Esophagus (tissue), 2 donors: ENCODE measurements at regions not wholly inside any gene's neighbourhood (a gene's known extent, or its start where the extent isn't known, plus 50 kb on each side); places are given as distances from the start of the nearest gene placed in this dataset.
"Not testable (repeated sequence)": the region's sequence is repeated elsewhere in the genome, so short reads cannot be mapped to it uniquely, and the experiment has no call there.

Experiments
- H3K27ac ChIP-seq, 2 donors: one replicate each; pipeline ENCODE4 v1.5.1; 2013; ENCODE audit warnings: low read depth in 2 of 2, mild to moderate bottlenecking in 2 of 2, inconsistent platforms in 1 of 2, low read length in 1 of 2, moderate library complexity in 1 of 2
- H3K27me3 ChIP-seq, 2 donors: one replicate each; pipeline ENCODE4 v1.6.1; 2013; ENCODE audit warnings: low read length in 2 of 2, control low read depth in 1 of 2, mild to moderate bottlenecking in 1 of 2; ENCODE audit not compliant: insufficient read depth in 2 of 2, control insufficient read depth in 1 of 2
- H3K36me3 ChIP-seq, 2 donors: one replicate each; pipeline ENCODE4 v1.6.1; 2013; ENCODE audit warnings: low read length in 1 of 2; ENCODE audit not compliant: control insufficient read depth in 2 of 2, insufficient read depth in 2 of 2
- H3K4me1 ChIP-seq, 2 donors: one replicate each; pipeline ENCODE4 v1.6.1; 2013; ENCODE audit warnings: low read length in 1 of 2; ENCODE audit not compliant: control insufficient read depth in 2 of 2, insufficient read depth in 2 of 2
- H3K4me3 ChIP-seq, 2 donors: one replicate each; pipeline ENCODE4 v1.5.1; 2013; ENCODE audit warnings: low read length in 2 of 2, mild to moderate bottlenecking in 2 of 2, low read depth in 1 of 2, moderate library complexity in 1 of 2
- H3K9me3 ChIP-seq, 2 donors: one replicate each; pipeline ENCODE4 v1.6.1; 2013; ENCODE audit warnings: mild to moderate bottlenecking in 2 of 2, low read depth in 1 of 2, low read length in 1 of 2, moderate library complexity in 1 of 2; ENCODE audit not compliant: control insufficient read depth in 2 of 2, insufficient read depth in 1 of 2
- WGBS, 2 donors: extraction: QIAGEN DNeasy Blood & Tissue Kit; methylation state at CpG; one replicate each; pipeline ENCODE4 v1.1.7; 2013; 5-methylcytosine and 5-hydroxymethylcytosine counted together
- donor health status: healthy with polysubstance abuse.
- donor health status: Bipolar disorder and iron deficiency.

- H3K4me3 ChIP-seq, H3K27ac ChIP-seq, H3K9me3 ChIP-seq, H3K27me3 ChIP-seq, H3K4me1 ChIP-seq, H3K36me3 ChIP-seq: not testable (repeated sequence)
- WGBS, 2 donors, result 39 to 42% methylated on average over 5 of the region's 5 CpGs
Measured at GRCh38 chr3:75258825-75259683, 405.1 kb upstream of the FRG2C start.

- H3K9me3 ChIP-seq, H3K36me3 ChIP-seq, H3K27me3 ChIP-seq, H3K4me3 ChIP-seq, H3K4me1 ChIP-seq, H3K27ac ChIP-seq: not testable (repeated sequence)
- WGBS, 2 donors, result 64 to 78% methylated on average over 2 of the region's 2 CpGs
Measured at GRCh38 chr3:75260975-75261374, 403.2 kb upstream of the FRG2C start.

- no peaks in the 10 kb centered on the region for H3K9me3 ChIP-seq
- H3K27ac ChIP-seq, result no peak overlapping the region
- H3K4me1 ChIP-seq, result no peaks in the 10 kb centered on the region
- H3K4me3 ChIP-seq, result no peak overlapping the region
- WGBS, 2 donors, result 45 to 68% methylated on average over 1 of the region's 1 CpG
- H3K27me3 ChIP-seq, result no peaks in the 10 kb centered on the region
- H3K36me3 ChIP-seq, result no peaks in the 10 kb centered on the region
Measured at GRCh38 chr3:75262661-75263060, 401.5 kb upstream of the FRG2C start.

GRCh38 chr3:75265897-75266296 is 398.2 kb upstream of the FRG2C start:
- Histone ChIP-seq H3K4me3 (no peak overlapping the region), H3K9me3 (no peaks in the 10 kb centered on the region), H3K4me1 (no peaks in the 10 kb centered on the region), H3K36me3 (no peaks in the 10 kb centered on the region), H3K27me3 (no peaks in the 10 kb centered on the region), H3K27ac (no peak overlapping the region)
- 77 to 80% methylated on average over 3 of the region's 3 CpGs for WGBS, 2 donors

- H3K4me3 ChIP-seq, H3K9me3 ChIP-seq, H3K36me3 ChIP-seq, H3K4me1 ChIP-seq, H3K27me3 ChIP-seq, H3K27ac ChIP-seq: not testable (repeated sequence)
- 77 to 87% methylated on average over 2 of the region's 2 CpGs for WGBS, 2 donors
Measured at GRCh38 chr3:75268576-75268975, 395.6 kb upstream of the FRG2C start.

GRCh38 chr3:75272237-75272636 is 391.9 kb upstream of the FRG2C start:
- not testable (repeated sequence) for H3K27ac ChIP-seq, H3K27me3 ChIP-seq, H3K36me3 ChIP-seq, H3K9me3 ChIP-seq, H3K4me3 ChIP-seq, H3K4me1 ChIP-seq
- WGBS, 2 donors, result 56 to 59% methylated on average over 4 of the region's 4 CpGs

GRCh38 chr3:75272691-75273090 is 391.4 kb upstream of the FRG2C start:
- H3K4me3 ChIP-seq, result no peak overlapping the region
- H3K36me3 ChIP-seq, result no peaks in the 10 kb centered on the region
- no peaks in the 10 kb centered on the region for H3K9me3 ChIP-seq
- no peaks in the 10 kb centered on the region for H3K27me3 ChIP-seq
- no peaks in the 10 kb centered on the region for H3K4me1 ChIP-seq
- H3K27ac ChIP-seq, result no peak overlapping the region
- WGBS, 2 donors, result 28 to 34% methylated on average over 2 of the region's 2 CpGs

- not testable (repeated sequence) for H3K36me3 ChIP-seq, H3K9me3 ChIP-seq, H3K27me3 ChIP-seq, H3K27ac ChIP-seq, H3K4me1 ChIP-seq, H3K4me3 ChIP-seq
- WGBS, 2 donors, result 60 to 61% methylated on average over 3 of the region's 3 CpGs
Measured at GRCh38 chr3:75285531-75286148, 378.5 kb upstream of the FRG2C start.

- 94 to 96% methylated on average over 31 to 37 of the region's 40 CpGs for WGBS, 2 donors
- H3K36me3 ChIP-seq, H3K4me3 ChIP-seq, H3K27me3 ChIP-seq, H3K9me3 ChIP-seq, H3K27ac ChIP-seq, H3K4me1 ChIP-seq: not testable (repeated sequence)
Measured at GRCh38 chr3:75288972-75289574, 375.1 kb upstream of the FRG2C start.

- Histone ChIP-seq H3K27ac (no peak overlapping the region), H3K4me3 (no peak overlapping the region), H3K36me3 (no peaks in the 10 kb centered on the region), H3K9me3 (no peaks in the 10 kb centered on the region), H3K27me3 (peaks cover 0 to 2% of the 10 kb centered on the region in 2 donors), H3K4me1 (no peaks in the 10 kb centered on the region)
- WGBS, 2 donors, result 10% methylated on average over 4 of the region's 4 CpGs
Measured at GRCh38 chr3:75294124-75294523, 370.0 kb upstream of the FRG2C start.
